Lung (tissue), 11 donors: ENCODE measurements at regions not wholly inside any gene's neighbourhood (a gene's known extent, or its start where the extent isn't known, plus 50 kb on each side); places are given as distances from the start of the nearest gene placed in this dataset.

Source experiments
- ATAC-seq: fragments of 200-7000 bp; cut with Tn5 transposase; one replicate; pipeline ENCODE4 v1.9.1; 2020; ENCODE audit warnings: moderate number of reproducible peaks; ENCODE audit not compliant: insufficient read depth, low FRiP score
- DNase-seq, 3 donors: peaks; one replicate each; pipeline ENCODE4 v3.0.0-alpha.2; 2013 to 2017
- H3K27ac ChIP-seq, 2 donors: one replicate each; pipeline ENCODE4 v1.5.1; 2013; ENCODE audit warnings: mild to moderate bottlenecking in 2 of 2, moderate library complexity in 2 of 2, control low read depth in 1 of 2, inconsistent platforms in 1 of 2, low read depth in 1 of 2, low read length in 1 of 2
- H3K27me3 ChIP-seq, 3 donors: one replicate each; pipeline ENCODE4 v1.5.1; 2013; ENCODE audit warnings: low read length in 2 of 3; ENCODE audit not compliant: control insufficient read depth in 3 of 3, insufficient read depth in 3 of 3
- H3K36me3 ChIP-seq, 4 donors: one replicate each; pipeline ENCODE4 v1.5.1; 2013; ENCODE audit warnings: low read length in 4 of 4, mild to moderate bottlenecking in 1 of 4, moderate library complexity in 1 of 4; ENCODE audit not compliant: control insufficient read depth in 4 of 4, insufficient read depth in 4 of 4
- H3K4me1 ChIP-seq, 5 donors: one replicate each; pipeline ENCODE4 v1.5.1; 2013; ENCODE audit warnings: low read length in 5 of 5, mild to moderate bottlenecking in 2 of 5, moderate library complexity in 1 of 5; ENCODE audit not compliant: control insufficient read depth in 5 of 5, insufficient read depth in 5 of 5
- H3K4me3 ChIP-seq: one replicate; pipeline ENCODE4 v1.5.1; 2013; ENCODE audit warnings: mild to moderate bottlenecking, control low read depth, moderate library complexity
- H3K9ac ChIP-seq, 2 donors: one replicate each; pipeline ENCODE4 v1.5.1; 2013; ENCODE audit warnings: low read length in 2 of 2, control low read depth in 1 of 2; ENCODE audit not compliant: insufficient read depth in 1 of 2
- H3K9me3 ChIP-seq, 4 donors: one replicate each; pipeline ENCODE4 v1.5.1; 2013; ENCODE audit warnings: low read length in 3 of 4, mild to moderate bottlenecking in 1 of 4, moderate library complexity in 1 of 4; ENCODE audit not compliant: control insufficient read depth in 4 of 4, insufficient read depth in 3 of 4
- WGBS, 2 donors: extraction: QIAGEN DNeasy Blood & Tissue Kit; methylation state at CpG; one replicate each; pipeline ENCODE4 v1.1.7; 2013; 5-methylcytosine and 5-hydroxymethylcytosine counted together
- TF ChIP-seq, protein P1 (sequence below): IDR thresholded peaks from 2 replicates; pipeline ENCODE4 v1.5.1; 2012; ENCODE audit warnings: mild to moderate bottlenecking; ENCODE audit errors: control extremely low read depth, extremely low read depth
- donor health status: control.
- donor health status: control.
- donor health status: Bipolar disorder and iron deficiency.
- donor health status: healthy.
- donor health status: DM: yes; HTN: yes; CAD: no.

DNA sequence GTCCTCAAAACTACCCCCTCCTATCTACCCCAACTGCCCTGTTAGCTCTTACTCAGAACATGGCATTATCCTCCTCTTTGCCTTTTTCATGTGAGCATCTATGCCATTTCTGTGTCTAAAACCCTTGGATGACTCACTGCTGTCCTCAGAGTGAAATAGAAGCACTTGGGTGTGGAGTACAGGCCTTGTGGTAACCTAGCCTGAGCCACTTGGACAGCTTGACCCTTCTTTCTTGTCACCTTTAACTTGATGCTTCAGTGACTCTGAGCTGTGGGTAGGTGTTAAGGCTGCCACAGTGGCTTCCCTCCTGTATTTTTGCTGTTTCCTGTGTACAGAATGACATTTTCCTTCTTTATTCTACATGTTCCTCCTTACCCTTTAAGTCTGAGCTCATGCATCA, 391.4 kb downstream of the SH3GL2 start:
- ATAC-seq (no peak), DNase-seq (no peak)
- H3K4me3 ChIP-seq: no peak overlapping the region
- no peak overlapping the region for H3K9ac ChIP-seq
- H3K4me1 ChIP-seq: no peaks in the 10 kb centered on the region
- H3K36me3 ChIP-seq: no peaks in the 10 kb centered on the region
- no peaks in the 10 kb centered on the region for H3K9me3 ChIP-seq
- no peaks in the 10 kb centered on the region for H3K27me3 ChIP-seq
- TF ChIP-seq, protein P1, sequence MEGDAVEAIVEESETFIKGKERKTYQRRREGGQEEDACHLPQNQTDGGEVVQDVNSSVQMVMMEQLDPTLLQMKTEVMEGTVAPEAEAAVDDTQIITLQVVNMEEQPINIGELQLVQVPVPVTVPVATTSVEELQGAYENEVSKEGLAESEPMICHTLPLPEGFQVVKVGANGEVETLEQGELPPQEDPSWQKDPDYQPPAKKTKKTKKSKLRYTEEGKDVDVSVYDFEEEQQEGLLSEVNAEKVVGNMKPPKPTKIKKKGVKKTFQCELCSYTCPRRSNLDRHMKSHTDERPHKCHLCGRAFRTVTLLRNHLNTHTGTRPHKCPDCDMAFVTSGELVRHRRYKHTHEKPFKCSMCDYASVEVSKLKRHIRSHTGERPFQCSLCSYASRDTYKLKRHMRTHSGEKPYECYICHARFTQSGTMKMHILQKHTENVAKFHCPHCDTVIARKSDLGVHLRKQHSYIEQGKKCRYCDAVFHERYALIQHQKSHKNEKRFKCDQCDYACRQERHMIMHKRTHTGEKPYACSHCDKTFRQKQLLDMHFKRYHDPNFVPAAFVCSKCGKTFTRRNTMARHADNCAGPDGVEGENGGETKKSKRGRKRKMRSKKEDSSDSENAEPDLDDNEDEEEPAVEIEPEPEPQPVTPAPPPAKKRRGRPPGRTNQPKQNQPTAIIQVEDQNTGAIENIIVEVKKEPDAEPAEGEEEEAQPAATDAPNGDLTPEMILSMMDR: no peak
- H3K27ac ChIP-seq: no peak overlapping the region

DNA sequence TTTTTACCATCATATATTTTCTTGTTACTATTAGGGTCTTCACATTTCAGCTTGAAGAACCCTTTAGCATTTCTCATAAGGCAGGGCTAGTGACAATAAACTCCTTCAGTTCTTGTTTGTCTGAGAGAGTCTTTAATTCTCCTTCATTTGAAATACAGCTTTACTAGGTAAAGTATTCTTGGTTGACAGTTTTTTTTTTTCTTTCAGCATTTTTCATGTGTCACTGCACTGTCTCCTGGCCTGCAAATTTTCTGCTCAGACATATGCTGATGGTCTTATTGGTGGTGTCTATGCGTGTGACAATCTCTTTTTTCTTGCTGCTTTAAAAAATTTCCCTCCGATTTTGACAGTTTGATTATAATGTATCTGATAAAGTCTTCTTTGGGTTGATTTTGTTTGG, 399.9 kb downstream of the SH3GL2 start:
- 94 to 99% methylated on average over 2 of the region's 2 CpGs for WGBS, 2 donors
- no peak overlapping the region for H3K27ac ChIP-seq
- TF ChIP-seq, protein P1: no peak
- no peaks in the 10 kb centered on the region for H3K36me3 ChIP-seq
- ATAC-seq (no peak), DNase-seq (no peak)
- no peak overlapping the region for H3K9ac ChIP-seq
- no peaks in the 10 kb centered on the region for H3K4me1 ChIP-seq
- no peak overlapping the region for H3K4me3 ChIP-seq
- H3K9me3 ChIP-seq: peaks cover 0 to 12% (median 5%) of the 10 kb centered on the region in 4 donors
- no peaks in the 10 kb centered on the region for H3K27me3 ChIP-seq

DNA sequence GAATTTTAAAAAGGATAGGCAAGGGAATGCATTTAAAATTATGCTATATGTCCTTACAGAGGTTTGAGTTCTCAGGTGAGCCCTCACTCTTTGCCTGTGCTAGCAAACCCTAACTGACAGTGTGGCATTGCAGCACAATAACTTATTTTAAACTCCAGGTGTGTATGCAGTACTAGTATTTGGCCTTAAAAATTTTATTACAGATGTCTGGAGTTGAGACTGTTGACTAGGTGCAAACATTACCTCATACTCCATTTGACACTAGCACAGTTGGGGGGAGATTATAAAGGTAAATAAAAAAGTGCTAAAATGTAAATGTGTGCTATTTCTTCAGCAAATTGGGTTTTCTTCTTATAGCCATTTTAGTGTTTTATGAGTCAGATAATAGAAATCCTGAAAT, 407.7 kb downstream of the SH3GL2 start:
- Histone ChIP-seq H3K27ac (no peak overlapping the region), H3K9me3 (no peaks in the 10 kb centered on the region), H3K9ac (no peak overlapping the region), H3K27me3 (no peaks in the 10 kb centered on the region), H3K4me1 (no peaks in the 10 kb centered on the region), H3K4me3 (no peak overlapping the region), H3K36me3 (no peaks in the 10 kb centered on the region)
- DNase-seq (no peak), ATAC-seq (no peak)
- TF ChIP-seq, protein P1: no peak

DNA sequence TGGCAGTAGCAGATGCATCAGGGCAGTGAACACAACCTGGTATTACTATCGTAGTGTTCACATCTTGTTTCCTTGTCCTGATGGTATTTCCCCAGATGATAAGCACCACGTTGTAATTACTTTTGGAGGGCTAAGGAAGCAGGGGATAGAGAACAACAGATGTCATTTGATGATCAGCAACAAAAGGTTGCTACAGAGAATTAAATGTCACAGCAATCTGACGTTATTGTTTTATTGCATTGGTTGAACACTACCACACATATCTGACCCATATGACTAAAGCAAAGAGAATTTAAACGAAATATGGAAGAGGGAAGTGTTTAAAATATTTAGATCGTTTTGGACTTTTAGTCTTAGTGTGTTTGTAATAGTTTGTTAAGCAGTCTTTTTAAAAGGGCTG, 408.3 kb downstream of the SH3GL2 start:
- H3K9me3 ChIP-seq: no peaks in the 10 kb centered on the region
- no peak for DNase-seq
- no peak for ATAC-seq
- H3K9ac ChIP-seq: no peak overlapping the region
- no peaks in the 10 kb centered on the region for H3K36me3 ChIP-seq
- no peaks in the 10 kb centered on the region for H3K27me3 ChIP-seq
- no peaks in the 10 kb centered on the region for H3K4me1 ChIP-seq
- TF ChIP-seq, protein P1: no peak
- 35 to 52% methylated on average over 5 of the region's 5 CpGs for WGBS, 2 donors
- no peak overlapping the region for H3K4me3 ChIP-seq
- H3K27ac ChIP-seq: no peak overlapping the region
